OCI-LY7 (cell line): ENCODE measurements at regions not wholly inside any gene's neighbourhood (a gene's known extent, or its start where the extent isn't known, plus 50 kb on each side); places are given as distances from the start of the nearest gene placed in this dataset.

Source experiments
- EZH2phosphoT487 ChIP-seq: fragments of 200-600 bp; sonication (generic); IDR thresholded peaks from 2 replicates; pipeline ENCODE4 v1.6.1; 2018; ENCODE audit warnings: low read depth, borderline replicate concordance, mild to moderate bottlenecking, mixed run types, antibody characterized with exemption, low read length, moderate library complexity, mixed read lengths
- TF ChIP-seq, protein P1 (sequence below): fragments of 200-600 bp; sonication (generic); conservative IDR thresholded peaks from 2 replicates; pipeline ENCODE4 v1.5.1; 2014; ENCODE audit warnings: mild to moderate bottlenecking, antibody characterized with exemption, low read length, moderate library complexity, mixed read lengths

DNA sequence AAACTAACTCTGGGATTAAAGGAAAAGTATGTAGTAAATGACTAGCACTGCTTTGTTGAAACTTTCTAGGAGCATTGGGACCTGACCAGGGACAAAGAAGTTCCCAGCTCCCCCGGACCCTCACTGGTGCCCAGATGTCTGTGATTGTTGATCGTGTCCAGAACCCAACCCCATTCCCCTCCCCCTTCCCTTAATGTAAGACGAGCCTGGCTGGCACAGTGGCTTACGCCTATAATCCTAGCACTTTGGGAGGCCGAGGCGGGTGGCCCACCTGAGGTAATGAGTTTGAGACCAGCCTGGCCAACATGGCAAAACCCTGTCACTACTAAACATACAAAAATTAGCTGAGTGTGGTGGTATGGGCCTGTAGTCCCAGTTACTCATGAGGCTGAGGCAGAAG, 750.3 kb downstream of the CBLN4 start:
- TF ChIP-seq, protein P1, sequence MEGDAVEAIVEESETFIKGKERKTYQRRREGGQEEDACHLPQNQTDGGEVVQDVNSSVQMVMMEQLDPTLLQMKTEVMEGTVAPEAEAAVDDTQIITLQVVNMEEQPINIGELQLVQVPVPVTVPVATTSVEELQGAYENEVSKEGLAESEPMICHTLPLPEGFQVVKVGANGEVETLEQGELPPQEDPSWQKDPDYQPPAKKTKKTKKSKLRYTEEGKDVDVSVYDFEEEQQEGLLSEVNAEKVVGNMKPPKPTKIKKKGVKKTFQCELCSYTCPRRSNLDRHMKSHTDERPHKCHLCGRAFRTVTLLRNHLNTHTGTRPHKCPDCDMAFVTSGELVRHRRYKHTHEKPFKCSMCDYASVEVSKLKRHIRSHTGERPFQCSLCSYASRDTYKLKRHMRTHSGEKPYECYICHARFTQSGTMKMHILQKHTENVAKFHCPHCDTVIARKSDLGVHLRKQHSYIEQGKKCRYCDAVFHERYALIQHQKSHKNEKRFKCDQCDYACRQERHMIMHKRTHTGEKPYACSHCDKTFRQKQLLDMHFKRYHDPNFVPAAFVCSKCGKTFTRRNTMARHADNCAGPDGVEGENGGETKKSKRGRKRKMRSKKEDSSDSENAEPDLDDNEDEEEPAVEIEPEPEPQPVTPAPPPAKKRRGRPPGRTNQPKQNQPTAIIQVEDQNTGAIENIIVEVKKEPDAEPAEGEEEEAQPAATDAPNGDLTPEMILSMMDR, result no peak
- TF ChIP-seq EZH2phosphoT487, result no peak
